Mesendoderm (in vitro differentiated cells): ENCODE measurements at regions not wholly inside any gene's neighbourhood (a gene's known extent, or its start where the extent isn't known, plus 50 kb on each side); places are given as distances from the start of the nearest gene placed in this dataset.

ENCODE experiments used
- DNase-seq: peaks from one replicate; pipeline ENCODE4 v3.0.0; 2013
- H2AK5ac ChIP-seq: 2 replicates; pipeline ENCODE4 v1.6.1; 2013; ENCODE audit warnings: low read length, inconsistent platforms
- H2BK120ac ChIP-seq: 2 replicates; pipeline ENCODE4 v1.6.1; 2013; ENCODE audit warnings: low read depth, mild to moderate bottlenecking, low read length, moderate library complexity, mixed read lengths
- H2BK15ac ChIP-seq: replicated peaks from 2 replicates; pipeline ENCODE4 v1.6.1; 2013; ENCODE audit warnings: low read depth, mild to moderate bottlenecking, moderate library complexity
- H2BK5ac ChIP-seq: 2 replicates; pipeline ENCODE4 v1.6.1; 2013; ENCODE audit warnings: low read length, inconsistent platforms
- H3K18ac ChIP-seq: 2 replicates; pipeline ENCODE4 v1.6.1; 2013; ENCODE audit warnings: mild to moderate bottlenecking, low read length, mixed read lengths
- H3K23ac ChIP-seq: one replicate; pipeline ENCODE4 v1.6.1; 2013; ENCODE audit warnings: low read length
- H3K27ac ChIP-seq: 2 replicates; pipeline ENCODE4 v1.5.1; 2013; ENCODE audit warnings: low read depth, mild to moderate bottlenecking, inconsistent platforms, low read length, moderate library complexity
- H3K27me3 ChIP-seq: 2 replicates; pipeline ENCODE4 v1.6.1; 2013; ENCODE audit warnings: low read length, control low read depth, mild to moderate bottlenecking, inconsistent platforms; ENCODE audit not compliant: insufficient read depth, poor library complexity
- H3K36me3 ChIP-seq: 2 replicates; pipeline ENCODE4 v1.6.1; 2013; ENCODE audit warnings: low read length, inconsistent platforms; ENCODE audit not compliant: control insufficient read depth, insufficient read depth
- H3K4ac ChIP-seq: one replicate; pipeline ENCODE4 v1.6.1; 2013; ENCODE audit warnings: low read depth, mild to moderate bottlenecking, low read length, moderate library complexity
- H3K4me1 ChIP-seq: 2 replicates; pipeline ENCODE4 v1.6.1; 2013; ENCODE audit warnings: low read depth, low read length, inconsistent platforms; ENCODE audit not compliant: control insufficient read depth
- H3K4me2 ChIP-seq: 2 replicates; pipeline ENCODE4 v1.6.1; 2013; ENCODE audit warnings: low read length
- H3K4me3 ChIP-seq: 2 replicates; pipeline ENCODE4 v1.5.1; 2013; ENCODE audit warnings: mild to moderate bottlenecking, low read length
- H3K56ac ChIP-seq: one replicate; pipeline ENCODE4 v1.6.1; 2013; ENCODE audit warnings: low read length
- H3K79me1 ChIP-seq: 2 replicates; pipeline ENCODE4 v1.6.1; 2013; ENCODE audit warnings: low read length, inconsistent platforms
- H3K79me2 ChIP-seq: 2 replicates; pipeline ENCODE4 v1.6.1; 2013; ENCODE audit warnings: mild to moderate bottlenecking, low read length; ENCODE audit not compliant: control insufficient read depth, insufficient read depth
- H3K9ac ChIP-seq: 2 replicates; pipeline ENCODE4 v1.6.1; 2013; ENCODE audit warnings: low read length, inconsistent platforms
- H4K5ac ChIP-seq: one replicate; pipeline ENCODE4 v1.6.1; 2013; ENCODE audit warnings: low read length
- H4K8ac ChIP-seq: one replicate; pipeline ENCODE4 v1.6.1; 2013; ENCODE audit warnings: low read depth, mild to moderate bottlenecking, control low read depth, low read length, moderate library complexity
- WGBS: extraction: QIAGEN DNeasy Blood & Tissue Kit; methylation state at CpG from one replicate; pipeline ENCODE4 v1.1.7; 2013; ENCODE audit warnings: low lambda C conversion rate, missing lambda C conversion rate; ENCODE audit not compliant: insufficient coverage; ENCODE audit errors: extremely low coverage; 5-methylcytosine and 5-hydroxymethylcytosine counted together

DNA sequence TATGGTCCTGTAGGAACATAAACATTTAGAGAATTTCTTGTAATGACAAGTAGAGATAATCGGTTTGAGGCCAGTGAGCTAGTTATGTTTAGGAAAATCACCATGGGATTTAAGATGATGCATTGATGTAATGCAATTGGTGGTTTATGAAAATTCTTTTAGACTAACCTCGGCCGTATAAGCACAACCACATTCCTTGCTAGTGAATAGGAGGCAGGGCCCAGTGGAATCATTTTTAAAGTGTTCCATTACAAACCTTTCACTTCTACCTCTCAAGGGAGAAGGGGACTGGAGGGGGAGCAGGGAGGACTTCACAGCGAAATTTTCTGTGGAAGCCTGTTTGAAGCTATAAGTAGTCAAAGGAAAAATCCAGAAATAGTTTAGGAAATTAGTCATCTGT is 71.8 kb upstream of the NFIL3 start:
- no peak overlapping the region for H3K4ac ChIP-seq
- H4K5ac ChIP-seq, result no peak overlapping the region
- H3K27ac ChIP-seq, result no peak overlapping the region
- WGBS, result no CpG with 5 or more reads among the region's 4 CpGs
- H2BK5ac ChIP-seq, result no peak overlapping the region
- H2AK5ac ChIP-seq, result no peak overlapping the region
- no peak overlapping the region for H4K8ac ChIP-seq
- no peaks in the 10 kb centered on the region for H3K36me3 ChIP-seq
- no peak overlapping the region for H3K23ac ChIP-seq
- H3K18ac ChIP-seq, result no peak overlapping the region
- H3K4me3 ChIP-seq, result no peak overlapping the region
- no peak overlapping the region for H3K4me2 ChIP-seq
- H2BK15ac ChIP-seq, result no peak overlapping the region
- H3K9ac ChIP-seq, result no peak overlapping the region
- no peaks in the 10 kb centered on the region for H3K4me1 ChIP-seq
- no peak overlapping the region for H2BK120ac ChIP-seq
- H3K79me1 ChIP-seq, result no peaks in the 10 kb centered on the region
- H3K56ac ChIP-seq, result no peak overlapping the region
- no peak for DNase-seq
- H3K79me2 ChIP-seq, result no peaks in the 10 kb centered on the region
- no peaks in the 10 kb centered on the region for H3K27me3 ChIP-seq

DNA sequence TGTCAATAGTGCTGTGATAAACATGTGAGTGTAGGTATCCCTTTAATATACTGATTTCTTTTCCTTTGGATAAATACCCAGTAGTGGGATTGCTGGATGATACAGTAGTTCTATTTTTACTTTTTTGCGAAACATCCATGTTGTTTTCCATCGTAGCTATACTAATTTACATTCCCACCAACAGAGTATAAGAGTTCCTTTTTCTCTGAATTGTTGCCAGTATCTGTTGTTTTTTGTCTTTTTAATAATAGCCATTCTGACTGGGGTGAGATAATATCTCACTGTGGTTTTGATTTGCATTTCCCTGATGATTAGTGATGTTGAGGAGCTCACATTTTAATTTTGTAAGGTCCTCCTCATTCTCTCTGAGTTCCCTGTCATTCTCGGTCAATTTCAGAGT is 71.1 kb upstream of the NFIL3 start:
- Histone ChIP-seq H3K56ac (no peak overlapping the region), H4K8ac (no peak overlapping the region), H3K79me1 (no peaks in the 10 kb centered on the region), H2BK5ac (no peak overlapping the region), H3K23ac (no peak overlapping the region), H2AK5ac (no peak overlapping the region), H3K27me3 (no peaks in the 10 kb centered on the region), H3K79me2 (no peaks in the 10 kb centered on the region), H3K36me3 (no peaks in the 10 kb centered on the region), H3K4me2 (no peak overlapping the region), H3K18ac (no peak overlapping the region), H3K4ac (no peak overlapping the region), H2BK120ac (no peak overlapping the region), H4K5ac (no peak overlapping the region), H3K9ac (no peak overlapping the region), H3K27ac (no peak overlapping the region), H3K4me3 (no peak overlapping the region), H3K4me1 (no peaks in the 10 kb centered on the region), H2BK15ac (no peak overlapping the region)
- no CpG with 5 or more reads among the region's 3 CpGs for WGBS
- no peak for DNase-seq

DNA sequence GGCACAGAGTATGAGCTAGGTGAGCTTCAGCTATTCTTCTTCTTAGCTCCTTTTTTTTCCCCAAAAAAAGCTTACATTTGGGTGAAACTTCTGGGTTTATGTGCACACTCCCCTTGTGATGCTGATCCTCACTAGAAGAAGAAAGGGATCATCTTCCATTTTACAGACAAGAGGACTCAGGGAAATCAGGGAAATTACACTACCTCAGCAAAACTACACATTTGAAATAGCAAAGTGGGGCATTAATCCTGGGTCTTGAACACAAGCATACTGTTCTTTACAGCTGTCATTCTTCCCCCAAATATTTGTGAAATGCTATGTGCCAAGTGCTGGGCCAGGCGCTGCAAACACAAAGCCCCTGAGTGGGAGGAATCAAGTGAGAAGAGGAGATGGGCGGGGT is 68.6 kb upstream of the NFIL3 start:
- H3K4me1 ChIP-seq, result no peaks in the 10 kb centered on the region
- WGBS, result no CpG with 5 or more reads among the region's 2 CpGs

DNA sequence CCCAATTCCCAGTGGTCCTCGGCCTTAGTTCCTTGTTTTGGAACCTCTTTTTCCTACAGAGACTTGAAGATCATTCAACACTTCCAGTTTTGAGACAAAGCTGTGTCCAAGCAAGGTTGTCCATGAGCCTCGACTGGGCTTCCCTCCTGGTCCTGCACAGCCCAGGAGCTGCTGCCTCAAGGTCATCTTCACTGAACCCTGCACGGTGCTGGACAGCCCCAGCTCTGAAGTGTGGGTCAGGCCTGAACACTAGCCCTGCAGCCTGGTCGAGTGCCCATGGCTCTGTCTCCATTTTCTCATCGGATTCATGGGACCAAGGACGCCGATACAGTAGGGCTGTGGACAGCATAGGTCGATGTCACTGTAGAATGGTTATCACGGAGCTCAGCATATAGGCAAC is 68.0 kb upstream of the NFIL3 start:
- Histone ChIP-seq H3K79me2 (no peaks in the 10 kb centered on the region), H3K27me3 (no peaks in the 10 kb centered on the region), H4K5ac (no peak overlapping the region), H2BK120ac (no peak overlapping the region), H3K79me1 (no peaks in the 10 kb centered on the region), H3K18ac (no peak overlapping the region), H3K27ac (no peak overlapping the region), H3K56ac (no peak overlapping the region), H3K4me1 (no peaks in the 10 kb centered on the region), H3K4me3 (no peak overlapping the region), H3K23ac (no peak overlapping the region), H4K8ac (no peak overlapping the region), H2BK5ac (no peak overlapping the region), H2BK15ac (no peak overlapping the region), H3K4me2 (no peak overlapping the region), H3K9ac (no peak overlapping the region), H3K36me3 (no peaks in the 10 kb centered on the region), H3K4ac (no peak overlapping the region), H2AK5ac (no peak overlapping the region)
- no CpG with 5 or more reads among the region's 9 CpGs for WGBS
- DNase-seq, result no peak

More for the DNA sequence above, 68.6 kb upstream of the NFIL3 start:
- no peak overlapping the region for H3K23ac ChIP-seq
- H3K4me3 ChIP-seq, result no peak overlapping the region
- H3K56ac ChIP-seq, result no peak overlapping the region
- no peaks in the 10 kb centered on the region for H3K79me1 ChIP-seq
- no peak for DNase-seq
- H3K79me2 ChIP-seq, result no peaks in the 10 kb centered on the region
- H3K36me3 ChIP-seq, result no peaks in the 10 kb centered on the region
- H4K5ac ChIP-seq, result no peak overlapping the region
- no peak overlapping the region for H3K4me2 ChIP-seq
- no peak overlapping the region for H3K4ac ChIP-seq
- H2BK5ac ChIP-seq, result no peak overlapping the region
- H3K27ac ChIP-seq, result no peak overlapping the region
- H2BK120ac ChIP-seq, result no peak overlapping the region
- H2AK5ac ChIP-seq, result no peak overlapping the region
- no peak overlapping the region for H3K9ac ChIP-seq
- H3K18ac ChIP-seq, result no peak overlapping the region
- H3K27me3 ChIP-seq, result no peaks in the 10 kb centered on the region
- no peak overlapping the region for H2BK15ac ChIP-seq
- H4K8ac ChIP-seq, result no peak overlapping the region

DNA sequence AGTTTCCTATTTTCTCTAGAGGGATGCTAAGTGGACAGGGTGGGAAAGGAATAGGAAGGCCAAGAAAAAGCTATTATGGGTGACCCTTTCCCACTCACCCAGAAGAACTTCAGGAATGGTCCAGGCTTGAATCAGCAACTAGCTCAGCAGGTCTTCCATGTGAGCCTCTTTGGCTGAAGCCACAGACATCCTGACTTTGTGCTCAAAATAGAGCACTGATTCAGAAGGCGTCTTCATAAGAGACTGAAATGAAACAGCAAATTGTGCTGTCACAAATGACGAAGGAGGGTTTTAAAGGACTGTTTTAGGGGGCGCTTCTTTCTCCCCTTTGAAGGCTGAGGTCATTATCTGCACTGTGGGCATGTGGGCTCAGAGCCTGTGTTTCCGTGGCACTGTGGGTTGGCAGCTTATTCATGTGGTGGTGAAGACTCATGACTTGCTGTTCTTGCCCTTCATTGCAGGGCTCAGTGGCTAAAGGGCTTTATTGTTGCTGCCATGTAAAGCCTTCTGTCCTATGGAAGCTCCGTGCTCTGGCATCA is 65.8 kb upstream of the NFIL3 start:
- no peak overlapping the region for H3K56ac ChIP-seq
- no peak overlapping the region for H2BK5ac ChIP-seq
- H3K36me3 ChIP-seq, result no peaks in the 10 kb centered on the region
- no peak for DNase-seq
- no peaks in the 10 kb centered on the region for H3K79me1 ChIP-seq
- H3K4me2 ChIP-seq, result no peak overlapping the region
- H3K27me3 ChIP-seq, result no peaks in the 10 kb centered on the region
- no peak overlapping the region for H3K27ac ChIP-seq
- H2BK120ac ChIP-seq, result no peak overlapping the region
- no peak overlapping the region for H3K4me3 ChIP-seq
- H4K5ac ChIP-seq, result no peak overlapping the region
- no peak overlapping the region for H3K18ac ChIP-seq
- H3K23ac ChIP-seq, result no peak overlapping the region
- no peaks in the 10 kb centered on the region for H3K79me2 ChIP-seq
- no peak overlapping the region for H2AK5ac ChIP-seq
- no peak overlapping the region for H3K9ac ChIP-seq
- H3K4ac ChIP-seq, result no peak overlapping the region
- H3K4me1 ChIP-seq, result no peaks in the 10 kb centered on the region
- no peak overlapping the region for H2BK15ac ChIP-seq
- no peak overlapping the region for H4K8ac ChIP-seq
- no CpG with 5 or more reads among the region's 5 CpGs for WGBS

DNA sequence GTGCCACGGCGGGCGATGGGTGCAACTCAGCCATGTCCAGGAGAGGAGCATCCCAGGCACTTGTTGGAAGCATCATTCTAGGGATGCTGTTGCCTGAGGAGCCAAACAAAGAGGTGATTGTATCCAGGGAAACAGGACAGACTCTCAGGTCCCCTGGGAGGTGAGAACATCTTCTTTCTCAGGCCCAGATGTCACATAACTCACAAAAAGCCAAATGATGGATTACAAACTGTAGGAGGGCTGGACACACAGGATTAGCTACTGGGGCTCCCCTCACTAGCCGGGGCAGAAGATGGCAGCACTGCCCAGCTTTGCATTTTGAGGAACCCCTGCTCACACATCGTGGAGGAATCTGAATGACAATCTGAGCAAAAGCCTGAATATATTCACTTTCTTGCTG is 64.7 kb upstream of the NFIL3 start:
- Histone ChIP-seq H3K9ac (no peak overlapping the region), H3K79me1 (no peaks in the 10 kb centered on the region), H2BK5ac (no peak overlapping the region), H3K23ac (no peak overlapping the region), H3K56ac (no peak overlapping the region), H3K18ac (no peak overlapping the region), H3K36me3 (no peaks in the 10 kb centered on the region), H2BK15ac (no peak overlapping the region), H3K79me2 (no peaks in the 10 kb centered on the region), H3K4me2 (no peak overlapping the region), H3K27ac (no peak overlapping the region), H3K27me3 (no peaks in the 10 kb centered on the region), H3K4ac (no peak overlapping the region), H4K5ac (no peak overlapping the region), H2AK5ac (no peak overlapping the region), H3K4me3 (no peak overlapping the region), H2BK120ac (no peak overlapping the region), H4K8ac (no peak overlapping the region), H3K4me1 (no peaks in the 10 kb centered on the region)
- no CpG with 5 or more reads among the region's 5 CpGs for WGBS
- no peak for DNase-seq
